Right kidney (tissue), 1 donor: ENCODE measurements at regions not wholly inside any gene's neighbourhood (a gene's known extent, or its start where the extent isn't known, plus 50 kb on each side); places are given as distances from the start of the nearest gene placed in this dataset.
A peak's percentile ranks its signal among the peaks of the same experiment; 100 is the strongest.

Source experiments
- DNase-seq: peaks from one replicate; pipeline ENCODE4 v3.0.0-alpha.2; 2016

- DNase-seq: no peak
These were observed 83.6 kb upstream of the PPARA start for GRCh38 chr22:46066691-46067090.

- DNase-seq: no peak
These were observed 82.9 kb upstream of the PPARA start for GRCh38 chr22:46067159-46068111.

- no peak for DNase-seq
These were observed 82.1 kb upstream of the PPARA start for GRCh38 chr22:46068181-46068592.

- DNase-seq: no peak
These were observed 81.5 kb upstream of the PPARA start for GRCh38 chr22:46068593-46069491.

- DNase-seq: no peak
These were observed 80.7 kb upstream of the PPARA start for GRCh38 chr22:46069521-46070214.

GRCh38 chr22:46070215-46070802, 80.0 kb upstream of the PPARA start:
- DNase-seq: peak; percentile 85

- DNase-seq: peak; percentile 94
These were observed 79.4 kb upstream of the PPARA start for GRCh38 chr22:46070803-46071450.

GRCh38 chr22:46071451-46072109, 78.7 kb upstream of the PPARA start:
- peak; percentile 89 for DNase-seq

- peak; percentile 91 for DNase-seq
These were observed 78.0 kb upstream of the PPARA start for GRCh38 chr22:46072110-46072881.

GRCh38 chr22:46072981-46073682, 77.2 kb upstream of the PPARA start:
- no peak for DNase-seq

GRCh38 chr22:46073683-46074504, 76.4 kb upstream of the PPARA start:
- no peak for DNase-seq

GRCh38 chr22:46074771-46075551, 75.4 kb upstream of the PPARA start:
- no peak for DNase-seq

GRCh38 chr22:46075764-46076531, 74.4 kb upstream of the PPARA start:
- no peak for DNase-seq

GRCh38 chr22:46076651-46077339, 73.5 kb upstream of the PPARA start:
- no peak for DNase-seq

GRCh38 chr22:46077669-46078099, 72.6 kb upstream of the PPARA start:
- DNase-seq: no peak
